ENCODE measurements at regions not wholly inside any gene's neighbourhood (a gene's known extent, or its start where the extent isn't known, plus 50 kb on each side); places are given as distances from the start of the nearest gene placed in this dataset.
"Not testable (repeated sequence)": the region's sequence is repeated elsewhere in the genome, so short reads cannot be mapped to it uniquely, and the experiment has no call there.

- TF ChIP-seq, protein P1, sequence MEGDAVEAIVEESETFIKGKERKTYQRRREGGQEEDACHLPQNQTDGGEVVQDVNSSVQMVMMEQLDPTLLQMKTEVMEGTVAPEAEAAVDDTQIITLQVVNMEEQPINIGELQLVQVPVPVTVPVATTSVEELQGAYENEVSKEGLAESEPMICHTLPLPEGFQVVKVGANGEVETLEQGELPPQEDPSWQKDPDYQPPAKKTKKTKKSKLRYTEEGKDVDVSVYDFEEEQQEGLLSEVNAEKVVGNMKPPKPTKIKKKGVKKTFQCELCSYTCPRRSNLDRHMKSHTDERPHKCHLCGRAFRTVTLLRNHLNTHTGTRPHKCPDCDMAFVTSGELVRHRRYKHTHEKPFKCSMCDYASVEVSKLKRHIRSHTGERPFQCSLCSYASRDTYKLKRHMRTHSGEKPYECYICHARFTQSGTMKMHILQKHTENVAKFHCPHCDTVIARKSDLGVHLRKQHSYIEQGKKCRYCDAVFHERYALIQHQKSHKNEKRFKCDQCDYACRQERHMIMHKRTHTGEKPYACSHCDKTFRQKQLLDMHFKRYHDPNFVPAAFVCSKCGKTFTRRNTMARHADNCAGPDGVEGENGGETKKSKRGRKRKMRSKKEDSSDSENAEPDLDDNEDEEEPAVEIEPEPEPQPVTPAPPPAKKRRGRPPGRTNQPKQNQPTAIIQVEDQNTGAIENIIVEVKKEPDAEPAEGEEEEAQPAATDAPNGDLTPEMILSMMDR (IDR thresholded peaks at IDR 0.05; ENCODE audit: low read depth, low read length, missing control alignments) = no peak
- in situ Hi-C loops (cut with HindIII; ENCODE audit: low sequenced_read_pairs) = no loop called here
- H3K4me3 ChIP-seq (ENCODE audit: low read depth, low read length) = no peak overlapping the region
- no peak for DNase-seq (ENCODE audit: low read depth)
Observed at GRCh38 chr7:65554-65953, 126.8 kb upstream of the FAM20C start.

GRCh38 chr7:66296-66695, 126.1 kb upstream of the FAM20C start:
- H3K4me3 ChIP-seq (ENCODE audit: low read depth, low read length) = no peak overlapping the region
- DNase-seq (ENCODE audit: low read depth) = no peak
- in situ Hi-C loops (cut with HindIII; ENCODE audit: low sequenced_read_pairs) = no loop called here
- TF ChIP-seq, protein P1 (IDR thresholded peaks at IDR 0.05; ENCODE audit: low read depth, low read length, missing control alignments) = no peak

DNA sequence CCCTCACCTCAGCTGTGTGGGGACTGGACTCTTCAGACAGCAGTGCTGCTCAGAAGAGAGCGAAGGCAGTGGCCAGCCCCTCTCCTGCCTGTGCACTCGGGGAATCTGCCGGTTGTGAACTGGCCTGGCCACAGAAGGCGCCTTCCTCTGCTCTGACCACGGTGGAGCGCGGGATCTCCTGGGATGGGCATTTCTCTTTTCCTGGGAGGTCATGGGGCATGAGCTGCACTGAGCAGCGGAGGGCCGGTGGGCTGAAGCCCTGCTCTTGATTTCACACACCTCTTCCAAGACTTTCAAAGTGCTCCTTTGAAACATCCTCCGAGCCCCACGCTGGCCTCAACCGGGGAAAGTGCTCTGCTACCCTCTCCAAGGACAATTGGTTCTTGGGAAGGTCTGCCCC, 125.6 kb upstream of the FAM20C start:
- TF ChIP-seq, protein P1 (IDR thresholded peaks at IDR 0.05; ENCODE audit: low read depth, low read length, missing control alignments) = no peak
- DNase-seq (ENCODE audit: low read depth) = no peak
- no peak overlapping the region for H3K4me3 ChIP-seq (ENCODE audit: low read depth, low read length)
- in situ Hi-C loops (cut with HindIII; ENCODE audit: low sequenced_read_pairs) = no loop called here

GRCh38 chr7:67661-68395, 124.5 kb upstream of the FAM20C start:
- H3K4me3 ChIP-seq (ENCODE audit: low read depth, low read length) = no peak overlapping the region
- in situ Hi-C loops (cut with HindIII; ENCODE audit: low sequenced_read_pairs) = no loop called here
- TF ChIP-seq, protein P1 (IDR thresholded peaks at IDR 0.05; ENCODE audit: low read depth, low read length, missing control alignments) = peak; percentile 27
- DNase-seq (ENCODE audit: low read depth) = no peak

GRCh38 chr7:68629-69028, 123.7 kb upstream of the FAM20C start:
- TF ChIP-seq, protein P1 (IDR thresholded peaks at IDR 0.05; ENCODE audit: low read depth, low read length, missing control alignments) = peak; percentile 14
- DNase-seq (ENCODE audit: low read depth) = no peak
- in situ Hi-C loops (cut with HindIII; ENCODE audit: low sequenced_read_pairs) = no loop called here
- no peak overlapping the region for H3K4me3 ChIP-seq (ENCODE audit: low read depth, low read length)

GRCh38 chr7:69052-69451, 123.3 kb upstream of the FAM20C start:
- DNase-seq (ENCODE audit: low read depth); in situ Hi-C loops (cut with HindIII; ENCODE audit: low sequenced_read_pairs); H3K4me3 ChIP-seq (ENCODE audit: low read depth, low read length): not testable (repeated sequence)

- in situ Hi-C loops (cut with HindIII; ENCODE audit: low sequenced_read_pairs); DNase-seq (ENCODE audit: low read depth); H3K4me3 ChIP-seq (ENCODE audit: low read depth, low read length): not testable (repeated sequence)
Observed at GRCh38 chr7:69499-70123, 122.8 kb upstream of the FAM20C start.

GRCh38 chr7:70207-70606, 122.2 kb upstream of the FAM20C start:
- H3K4me3 ChIP-seq (ENCODE audit: low read depth, low read length); in situ Hi-C loops (cut with HindIII; ENCODE audit: low sequenced_read_pairs): not testable (repeated sequence)

DNA sequence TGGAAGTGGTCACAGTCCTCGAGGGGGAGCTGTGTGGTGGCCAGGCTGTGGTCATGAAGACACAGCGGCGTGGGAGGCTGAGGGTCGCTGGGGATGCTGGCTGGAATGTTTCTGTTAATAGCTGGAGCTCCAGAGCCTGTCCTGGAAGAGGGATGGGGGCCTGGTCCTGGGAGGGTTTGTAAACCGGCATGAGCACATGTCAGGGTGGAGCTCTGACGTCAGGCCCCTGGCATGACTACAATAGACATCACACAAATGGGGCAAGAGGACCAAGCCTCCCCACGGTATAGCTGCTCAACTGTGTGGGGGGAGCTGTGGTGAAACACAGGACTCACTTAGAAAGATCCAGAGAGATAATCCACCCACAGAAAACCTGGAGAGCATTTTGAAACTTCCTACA, 121.4 kb upstream of the FAM20C start:
- DNase-seq (ENCODE audit: low read depth) = not testable (repeated sequence)

More at GRCh38 chr7:70207-70606, 122.2 kb upstream of the FAM20C start:
- not testable (repeated sequence) for DNase-seq (ENCODE audit: low read depth)

DNA sequence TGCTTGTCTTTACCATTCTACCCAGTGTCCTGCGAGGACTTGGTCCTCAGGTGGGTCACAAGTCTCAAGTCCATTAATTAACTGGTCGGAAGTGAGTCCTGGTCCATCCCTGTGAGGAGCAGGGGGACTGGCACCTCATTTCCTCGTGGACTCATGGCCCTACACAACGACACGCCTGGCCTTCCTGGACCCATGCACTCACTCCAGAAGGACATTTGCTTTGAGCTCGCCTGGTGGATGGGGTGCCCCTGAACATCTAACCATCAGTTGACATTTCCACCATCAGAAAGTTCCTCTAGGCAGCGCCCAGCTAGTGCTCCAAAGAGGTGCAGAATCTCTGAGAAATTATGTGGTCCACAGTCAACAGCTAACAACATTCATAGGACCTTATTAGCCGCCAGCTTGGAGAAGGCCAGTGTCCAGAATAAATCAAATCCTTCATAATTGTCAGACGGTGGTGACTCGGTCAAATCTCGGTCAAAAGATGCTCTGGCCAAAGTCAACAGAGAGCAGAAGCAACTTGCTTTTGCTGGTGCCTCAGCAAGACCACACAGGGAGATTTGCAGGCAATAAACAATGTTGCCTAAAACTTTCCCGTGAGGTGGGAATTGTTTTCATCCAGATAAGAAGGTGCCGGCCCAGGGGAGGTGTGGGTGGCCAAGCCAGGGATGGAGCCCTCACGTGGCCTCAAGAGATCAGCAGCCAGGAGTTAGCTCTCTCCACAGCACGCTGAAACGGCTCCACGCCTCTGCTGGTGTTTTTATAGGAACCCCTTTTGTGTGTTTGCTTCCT, 119.9 kb upstream of the FAM20C start:
- DNase-seq (ENCODE audit: low read depth); in situ Hi-C loops (cut with HindIII; ENCODE audit: low sequenced_read_pairs); H3K4me3 ChIP-seq (ENCODE audit: low read depth, low read length): not testable (repeated sequence)

More for the DNA sequence above, 121.4 kb upstream of the FAM20C start:
- H3K4me3 ChIP-seq (ENCODE audit: low read depth, low read length); in situ Hi-C loops (cut with HindIII; ENCODE audit: low sequenced_read_pairs): not testable (repeated sequence)

DNA sequence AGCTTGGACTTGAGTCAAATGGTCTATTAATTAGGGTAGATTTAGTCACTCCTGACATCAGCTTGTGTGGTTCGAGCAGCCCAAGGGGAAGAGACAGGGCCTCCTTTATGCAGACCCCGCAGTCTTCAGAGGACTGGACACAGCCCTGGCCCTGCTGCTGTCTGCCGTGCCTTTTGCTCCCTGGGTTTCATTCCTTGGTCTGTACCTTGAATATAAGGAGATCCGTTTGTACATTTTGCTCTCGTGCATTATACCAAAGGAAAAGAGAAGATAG, 119.4 kb upstream of the FAM20C start:
- DNase-seq (ENCODE audit: low read depth); in situ Hi-C loops (cut with HindIII; ENCODE audit: low sequenced_read_pairs); H3K4me3 ChIP-seq (ENCODE audit: low read depth, low read length): not testable (repeated sequence)
